ENCODE measurements at regions not wholly inside any gene's neighbourhood (a gene's known extent, or its start where the extent isn't known, plus 50 kb on each side); places are given as distances from the start of the nearest gene placed in this dataset.

DNA sequence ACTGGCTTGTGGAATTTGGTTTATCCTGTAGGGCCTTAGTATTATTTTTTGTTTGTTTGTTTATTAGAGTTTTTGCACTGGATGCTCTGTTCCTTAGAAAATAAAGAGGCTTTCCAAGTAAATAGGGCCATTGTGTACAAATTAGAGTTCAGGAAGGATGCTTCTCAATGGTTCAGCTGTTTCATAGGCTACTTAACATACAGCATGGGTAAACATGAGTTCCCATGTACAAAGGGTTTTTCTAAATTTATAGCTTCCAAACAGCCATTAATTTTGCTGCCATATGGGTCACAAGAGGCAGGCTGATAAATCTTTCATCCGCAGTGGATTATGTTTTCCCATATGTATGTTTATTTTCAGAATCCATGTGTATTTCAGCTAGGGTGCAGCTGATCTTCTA, 121.6 kb upstream of the WDR11 start:
- H3K9me3 ChIP-seq (ENCODE audit: low read length): no peaks in the 10 kb centered on the region
- no peak overlapping the region for H3K4me3 ChIP-seq (ENCODE audit: low read depth, low read length, poor library complexity, severe bottlenecking)
- no TSS peak for BruUV-seq (replicated peaks)
- H4K20me1 ChIP-seq (ENCODE audit: insufficient read depth, low read length): no peaks in the 10 kb centered on the region
- intact Hi-C loops (cut with micrococcal nuclease; ENCODE audit: unreplicated experiment): no loop called here
- no peak overlapping the region for H2AFZ ChIP-seq (ENCODE audit: low read length)
- POLR2A ChIA-PET: no interaction called here
- H3K4me2 ChIP-seq (ENCODE audit: low read length): no peak overlapping the region
- H3K27ac ChIP-seq (ENCODE audit: low read depth, low read length, poor library complexity, severe bottlenecking): no peak overlapping the region
- no peak for DNase-seq (ENCODE audit: low spot score)
- no peaks in the 10 kb centered on the region for H3K79me2 ChIP-seq (ENCODE audit: insufficient read depth, low read depth, low read length)
- H3K36me3 ChIP-seq (ENCODE audit: insufficient read depth, low read length): no peaks in the 10 kb centered on the region
- TF ChIP-seq EZH2phosphoT487 (IDR thresholded peaks at IDR 0.05; ENCODE audit: borderline replicate concordance, low read depth, low read length): no peak
- TF ChIP-seq, protein P1, sequence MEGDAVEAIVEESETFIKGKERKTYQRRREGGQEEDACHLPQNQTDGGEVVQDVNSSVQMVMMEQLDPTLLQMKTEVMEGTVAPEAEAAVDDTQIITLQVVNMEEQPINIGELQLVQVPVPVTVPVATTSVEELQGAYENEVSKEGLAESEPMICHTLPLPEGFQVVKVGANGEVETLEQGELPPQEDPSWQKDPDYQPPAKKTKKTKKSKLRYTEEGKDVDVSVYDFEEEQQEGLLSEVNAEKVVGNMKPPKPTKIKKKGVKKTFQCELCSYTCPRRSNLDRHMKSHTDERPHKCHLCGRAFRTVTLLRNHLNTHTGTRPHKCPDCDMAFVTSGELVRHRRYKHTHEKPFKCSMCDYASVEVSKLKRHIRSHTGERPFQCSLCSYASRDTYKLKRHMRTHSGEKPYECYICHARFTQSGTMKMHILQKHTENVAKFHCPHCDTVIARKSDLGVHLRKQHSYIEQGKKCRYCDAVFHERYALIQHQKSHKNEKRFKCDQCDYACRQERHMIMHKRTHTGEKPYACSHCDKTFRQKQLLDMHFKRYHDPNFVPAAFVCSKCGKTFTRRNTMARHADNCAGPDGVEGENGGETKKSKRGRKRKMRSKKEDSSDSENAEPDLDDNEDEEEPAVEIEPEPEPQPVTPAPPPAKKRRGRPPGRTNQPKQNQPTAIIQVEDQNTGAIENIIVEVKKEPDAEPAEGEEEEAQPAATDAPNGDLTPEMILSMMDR (conservative IDR thresholded peaks at IDR 0.05; ENCODE audit: low read length): no peak
- H3K4me1 ChIP-seq (ENCODE audit: insufficient read depth, low read length, poor library complexity, severe bottlenecking): no peaks in the 10 kb centered on the region
- no peaks in the 10 kb centered on the region for H3K9me2 ChIP-seq (ENCODE audit: insufficient read depth, low read length)
- CTCF ChIA-PET (ENCODE audit: unreplicated experiment): no interaction called here

DNA sequence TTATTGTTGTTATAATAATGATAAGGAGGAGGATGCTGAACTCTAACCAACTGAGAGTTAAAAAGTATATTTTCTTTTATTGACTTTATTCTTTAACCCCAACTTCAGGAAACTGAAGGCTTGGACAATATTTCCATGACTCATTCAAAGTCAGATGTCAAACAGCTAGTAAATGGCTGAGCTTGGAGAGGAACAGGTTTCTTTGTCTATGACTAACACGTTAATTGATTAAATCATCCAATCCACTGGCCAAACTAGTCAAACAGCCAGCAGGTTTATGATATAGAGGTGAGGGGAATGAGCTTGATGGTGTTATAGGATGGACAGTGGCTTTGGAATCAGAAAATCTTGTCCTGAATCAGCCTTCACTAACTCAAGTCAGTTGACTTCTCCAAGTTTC, 119.1 kb upstream of the WDR11 start:
- no peaks in the 10 kb centered on the region for H3K36me3 ChIP-seq (ENCODE audit: insufficient read depth, low read length)
- BruUV-seq (replicated peaks): no TSS peak
- H3K4me3 ChIP-seq (ENCODE audit: low read depth, low read length, poor library complexity, severe bottlenecking): no peak overlapping the region
- TF ChIP-seq EZH2phosphoT487 (IDR thresholded peaks at IDR 0.05; ENCODE audit: borderline replicate concordance, low read depth, low read length): no peak
- TF ChIP-seq, protein P1 (conservative IDR thresholded peaks at IDR 0.05; ENCODE audit: low read length): no peak
- POLR2A ChIA-PET: no interaction called here
- intact Hi-C loops (cut with micrococcal nuclease; ENCODE audit: unreplicated experiment): no loop called here
- H3K4me1 ChIP-seq (ENCODE audit: insufficient read depth, low read length, poor library complexity, severe bottlenecking): no peaks in the 10 kb centered on the region
- no peak overlapping the region for H3K27ac ChIP-seq (ENCODE audit: low read depth, low read length, poor library complexity, severe bottlenecking)
- H4K20me1 ChIP-seq (ENCODE audit: insufficient read depth, low read length): no peaks in the 10 kb centered on the region
- no peak overlapping the region for H3K4me2 ChIP-seq (ENCODE audit: low read length)
- CTCF ChIA-PET (ENCODE audit: unreplicated experiment): no interaction called here
- no peaks in the 10 kb centered on the region for H3K79me2 ChIP-seq (ENCODE audit: insufficient read depth, low read depth, low read length)
- no peaks in the 10 kb centered on the region for H3K9me3 ChIP-seq (ENCODE audit: low read length)
- no peak overlapping the region for H2AFZ ChIP-seq (ENCODE audit: low read length)
- H3K9me2 ChIP-seq (ENCODE audit: insufficient read depth, low read length): no peaks in the 10 kb centered on the region
- DNase-seq (ENCODE audit: low spot score): no peak

GRCh38 chr10:120732643-120733313, 118.4 kb upstream of the WDR11 start:
- Histone ChIP-seq H3K4me3 (ENCODE audit: low read depth, low read length, poor library complexity, severe bottlenecking) (no peak overlapping the region), H3K36me3 (ENCODE audit: insufficient read depth, low read length) (no peaks in the 10 kb centered on the region), H3K4me2 (ENCODE audit: low read length) (no peak overlapping the region), H4K20me1 (ENCODE audit: insufficient read depth, low read length) (no peaks in the 10 kb centered on the region), H2AFZ (ENCODE audit: low read length) (no peak overlapping the region), H3K4me1 (ENCODE audit: insufficient read depth, low read length, poor library complexity, severe bottlenecking) (no peaks in the 10 kb centered on the region), H3K9me2 (ENCODE audit: insufficient read depth, low read length) (no peaks in the 10 kb centered on the region), H3K79me2 (ENCODE audit: insufficient read depth, low read depth, low read length) (no peaks in the 10 kb centered on the region), H3K9me3 (ENCODE audit: low read length) (no peaks in the 10 kb centered on the region), H3K27ac (ENCODE audit: low read depth, low read length, poor library complexity, severe bottlenecking) (no peak overlapping the region)
- TF ChIP-seq, protein P1 (conservative IDR thresholded peaks at IDR 0.05; ENCODE audit: low read length): no peak
- TF ChIP-seq EZH2phosphoT487 (IDR thresholded peaks at IDR 0.05; ENCODE audit: borderline replicate concordance, low read depth, low read length): no peak
- POLR2A ChIA-PET: no interaction called here
- CTCF ChIA-PET (ENCODE audit: unreplicated experiment): no interaction called here
- no peak for DNase-seq (ENCODE audit: low spot score)
- intact Hi-C loops (cut with micrococcal nuclease; ENCODE audit: unreplicated experiment): no loop called here
- BruUV-seq (replicated peaks): no TSS peak

Data from OCI-LY7 (cell line).